GM12878 (cell line): ENCODE measurements at regions not wholly inside any gene's neighbourhood (a gene's known extent, or its start where the extent isn't known, plus 50 kb on each side); places are given as distances from the start of the nearest gene placed in this dataset.
"Not testable (repeated sequence)": the region's sequence is repeated elsewhere in the genome, so short reads cannot be mapped to it uniquely, and the experiment has no call there.

Experiments
- ATAC-seq: fragments of 200-7000 bp; cut with Tn5 transposase; 3 replicates; pipeline ENCODE4 v1.9.1; 2020; ENCODE audit warnings: mild to moderate bottlenecking, moderate library complexity
- BruUV-seq: library from RNA; stranded (reverse); fragments of 400-500 nt; replicated peaks from 2 replicates; lab custom pipeline; 2021; lab: Mats Ljungman, UMichigan
- CTCF ChIA-PET: fragments of 300-600 bp; sonication (Branson Sonifier 250); formaldehyde crosslinking; extraction: SDS; loops from one replicate; lab custom pipeline; 2021; ENCODE audit warnings: inconsistent platforms; lab: Yijun Ruan, JAX
- POLR2A ChIA-PET: fragments of 350-600 bp; formaldehyde crosslinking; extraction: SDS; loops from one replicate; lab custom pipeline; 2021; ENCODE audit warnings: inconsistent platforms; lab: Charles Lee
- RAD21 ChIA-PET: fragments of 300-600 bp; sonication (Branson Sonifier 250); formaldehyde crosslinking; loops from one replicate; lab custom pipeline; 2023; ENCODE audit warnings: antibody characterized with exemption; ENCODE audit not compliant: unreplicated experiment; lab: Charles Lee
- SMC1A ChIA-PET: fragments of 300-600 bp; sonication (Branson Sonifier 250); formaldehyde crosslinking; loops from one replicate; lab custom pipeline; 2023; ENCODE audit not compliant: unreplicated experiment, uncharacterized antibody; lab: Charles Lee
- DNase-seq: peaks from one replicate; pipeline ENCODE4 v3.0.0-alpha.2; 2011; ENCODE audit warnings: low read depth, low spot score
- FAIRE-seq: peaks from 3 replicates; lab custom pipeline; 2011; peaks lifted over from hg19 to GRCh38; lab: Jason Lieb, UNC
- H2AFZ ChIP-seq: 2 replicates; pipeline ENCODE4 v1.6.0; 2011; ENCODE audit warnings: low read depth, low read length, control low read depth; ENCODE audit not compliant: control insufficient read depth
- H3K27ac ChIP-seq: 2 replicates; pipeline ENCODE4 v1.5.1; 2011; ENCODE audit warnings: control low read depth; ENCODE audit not compliant: control insufficient read depth, insufficient read depth
- H3K27me3 ChIP-seq, 2 experiments: replicated peaks in 1 of 2; 2 replicates each; pipeline versions ENCODE4 v1.6.0 to v1.6.1; 2011; ENCODE audit warnings: low read length in 1 of 2; ENCODE audit not compliant: control insufficient read depth in 2 of 2, insufficient read depth in 2 of 2
- H3K36me3 ChIP-seq, 2 experiments: 2 replicates each; pipeline ENCODE4 v1.5.1; 2011; ENCODE audit warnings: low read length in 1 of 2; ENCODE audit not compliant: control insufficient read depth in 2 of 2, insufficient read depth in 2 of 2
- H3K4me1 ChIP-seq: 2 replicates; pipeline ENCODE4 v1.6.1; 2011; ENCODE audit warnings: mild to moderate bottlenecking, low read length, moderate library complexity, mixed read lengths; ENCODE audit not compliant: control insufficient read depth, insufficient read depth
- H3K4me2 ChIP-seq: 2 replicates; pipeline ENCODE4 v1.6.0; 2011; ENCODE audit warnings: control low read depth; ENCODE audit not compliant: control insufficient read depth, insufficient read depth
- H3K4me3 ChIP-seq: fragments of 200-600 bp; sonication (generic); 2 replicates; pipeline ENCODE4 v1.5.1; 2016
- H3K79me2 ChIP-seq: 2 replicates; pipeline ENCODE4 v1.6.0; 2011; ENCODE audit warnings: low read length; ENCODE audit not compliant: control insufficient read depth, insufficient read depth
- H3K9ac ChIP-seq: 2 replicates; pipeline ENCODE4 v1.8.0; 2011; ENCODE audit warnings: low read length, control low read depth, mixed read lengths; ENCODE audit not compliant: control insufficient read depth, insufficient read depth
- H3K9me3 ChIP-seq: replicated peaks from 3 replicates; pipeline ENCODE4 v1.5.1; 2011; ENCODE audit warnings: mild to moderate bottlenecking, low read length; ENCODE audit not compliant: control insufficient read depth, insufficient read depth
- H4K20me1 ChIP-seq: 2 replicates; pipeline ENCODE4 v1.6.0; 2011; ENCODE audit not compliant: control insufficient read depth, insufficient read depth
- BCL11A ChIP-seq: IDR thresholded peaks from 2 replicates; pipeline ENCODE4 v1.6.1; 2011; ENCODE audit warnings: low read depth, low read length
- CEBPB ChIP-seq, 2 experiments: fragments of 150-350 bp in 1 of 2; IDR thresholded peaks; 2 replicates each; pipeline ENCODE4 v1.6.1; 2012 to 2014; ENCODE audit warnings: low read depth in 2 of 2, low read length in 2 of 2, borderline replicate concordance in 1 of 2, inconsistent platforms in 1 of 2
- CEBPZ ChIP-seq: fragments of 150-350 bp; IDR thresholded peaks from 2 replicates; pipeline ENCODE4 v1.6.1; 2016; ENCODE audit warnings: low read depth, low read length
- CREM ChIP-seq: IDR thresholded peaks from 2 replicates; pipeline ENCODE4 v1.6.1; 2014; ENCODE audit warnings: antibody characterized with exemption, low read depth
- EGR1 ChIP-seq, 2 experiments: IDR thresholded peaks; 1 replicate in 1 of 2; 2 replicates in 1 of 2; pipeline ENCODE4 v1.6.1; 2011 to 2012; ENCODE audit warnings: low read depth in 2 of 2, low read length in 2 of 2, borderline replicate concordance in 1 of 2, mild to moderate bottlenecking in 1 of 2, moderate library complexity in 1 of 2
- KAT2A ChIP-seq: conservative IDR thresholded peaks from 2 replicates; pipeline ENCODE4 v1.6.1; 2011; ENCODE audit warnings: low read depth, low read length; ENCODE audit not compliant: control insufficient read depth
- MTA2 ChIP-seq: fragments of 450-650 bp; IDR thresholded peaks from 2 replicates; pipeline ENCODE4 v1.6.1; 2016; ENCODE audit warnings: low read depth, mild to moderate bottlenecking, moderate library complexity
- PML ChIP-seq: IDR thresholded peaks from 2 replicates; pipeline ENCODE4 v1.6.1; 2012; ENCODE audit warnings: low read length, inconsistent platforms
- POLR2AphosphoS2 ChIP-seq: IDR thresholded peaks from 2 replicates; pipeline ENCODE4 v1.6.1; 2011; ENCODE audit warnings: low read depth, mild to moderate bottlenecking, low read length, improper control_type of control experiment, moderate library complexity
- RFX5 ChIP-seq: IDR thresholded peaks from 2 replicates; pipeline ENCODE4 v1.6.1; 2011; ENCODE audit warnings: low read depth, low read length, improper control_type of control experiment
- RUNX3 ChIP-seq: IDR thresholded peaks from 2 replicates; pipeline ENCODE4 v1.6.1; 2012; ENCODE audit warnings: low read length, inconsistent platforms
- SMARCA5 ChIP-seq: fragments of 450-650 bp; IDR thresholded peaks from 2 replicates; pipeline ENCODE4 v1.6.1; 2017; ENCODE audit warnings: mild to moderate bottlenecking
- SP1 ChIP-seq: IDR thresholded peaks from one replicate; pipeline ENCODE4 v1.6.1; 2011; ENCODE audit warnings: low read depth, low read length
- TAF1 ChIP-seq: IDR thresholded peaks from 2 replicates; pipeline ENCODE4 v1.6.1; 2011; ENCODE audit warnings: mild to moderate bottlenecking, low read depth, low read length, borderline replicate concordance
- WGBS: methylation state at CpG from one replicate; pipeline ENCODE4 v1.1.6; 2016; ENCODE audit warnings: low lambda C conversion rate; ENCODE audit not compliant: insufficient replicate concordance, insufficient coverage; ENCODE audit errors: missing lambda C conversion rate; 5-methylcytosine and 5-hydroxymethylcytosine counted together
- in situ Hi-C: fragments of 300-500 bp; cut with MboI; formaldehyde crosslinking; loops from 9 replicates; pipeline ENCODE4 v1.14.3; 2018; ENCODE audit warnings: mixed read lengths
- intact Hi-C: fragments of 100-400 bp; cut with micrococcal nuclease; formaldehyde crosslinking; loops from one replicate; pipeline ENCODE4 v1.14.2; 2022; ENCODE audit not compliant: unreplicated experiment

GRCh38 chr3:156044634-156044975 is 75.8 kb upstream of the KCNAB1 start:
- Histone ChIP-seq H3K79me2 (no peaks in the 10 kb centered on the region), H3K9ac (no peak overlapping the region), H3K27ac (no peak overlapping the region), H3K36me3 (no peaks in the 10 kb centered on the region), H3K4me2 (no peak overlapping the region), H3K9me3 (no peaks in the 10 kb centered on the region), H3K4me1 (no peaks in the 10 kb centered on the region), H2AFZ (no peak overlapping the region), H3K4me3 (no peak overlapping the region), H4K20me1 (no peaks in the 10 kb centered on the region), H3K27me3 (no peaks in the 10 kb centered on the region)
- in situ Hi-C loops (no loop called here), intact Hi-C loops (no loop called here)
- no peak for FAIRE-seq
- BruUV-seq: no TSS peak
- ChIA-PET SMC1A (interaction anchor here (1.3 to 1.5 kb wide), 4 partner anchors 43 to 338 kb away, joined by 3 to 5 read pairs (median 4); no protein-coding TSS in a partner anchor), RAD21 (interaction anchor here (1.2 to 1.8 kb wide), 2 partner anchors 105 to 338 kb away, joined by 8 to 14 read pairs; no protein-coding TSS in a partner anchor), CTCF (interaction anchor here (0.6 to 3.2 kb wide), 9 partner anchors 10 to 1219 kb away, joined by 3 to 21 read pairs (median 3); no protein-coding TSS in a partner anchor), POLR2A (interaction anchor here (0.6 kb wide), 1 partner anchor 243 kb away, joined by 3 read pairs; no protein-coding TSS in a partner anchor)
- ATAC-seq: no peak
- no peak for DNase-seq
- 65% methylated on average over 13 of the region's 13 CpGs for WGBS
- TF ChIP-seq POLR2AphosphoS2: no peak
- no peak for TF ChIP-seq EGR1 (IDR thresholded peaks at IDR 0.05; ENCODE audit: borderline replicate concordance in 1 of 2, low read depth in 2 of 2, low read length in 2 of 2)
- no peak for TF ChIP-seq BCL11A
- no peak for TF ChIP-seq RUNX3
- TF ChIP-seq SMARCA5: no peak
- TF ChIP-seq KAT2A: no peak
- TF ChIP-seq SP1: no peak
- no peak for TF ChIP-seq PML
- TF ChIP-seq TAF1: no peak
- TF ChIP-seq CEBPZ: no peak
- no peak for TF ChIP-seq MTA2
- TF ChIP-seq RFX5: no peak
- TF ChIP-seq CEBPB (IDR thresholded peaks at IDR 0.05; ENCODE audit: borderline replicate concordance in 1 of 2, low read depth in 2 of 2, low read length in 2 of 2): no peak
- TF ChIP-seq CREM: no peak

- H4K20me1 ChIP-seq, H2AFZ ChIP-seq, intact Hi-C loops, H3K79me2 ChIP-seq, ATAC-seq, H3K4me3 ChIP-seq, DNase-seq, in situ Hi-C loops, H3K4me2 ChIP-seq, H3K4me1 ChIP-seq, BruUV-seq, H3K9me3 ChIP-seq, H3K27ac ChIP-seq, H3K36me3 ChIP-seq, RAD21 ChIA-PET, H3K9ac ChIP-seq, POLR2A ChIA-PET, FAIRE-seq, H3K27me3 ChIP-seq: not testable (repeated sequence)
- SMC1A ChIA-PET: interaction anchor here (0.8 kb wide), 1 partner anchor 8 kb away, joined by 3 read pairs; no protein-coding TSS in a partner anchor
- CTCF ChIA-PET: interaction anchor here (2.1 kb wide), 1 partner anchor 8 kb away, joined by 5 read pairs; no protein-coding TSS in a partner anchor
- 65% methylated on average over 3 of the region's 3 CpGs for WGBS
These were observed 71.9 kb upstream of the KCNAB1 start for GRCh38 chr3:156048483-156048882.
